UCSD-AML1 (cell line): ENCODE measurements at regions not wholly inside any gene's neighbourhood (a gene's known extent, or its start where the extent isn't known, plus 50 kb on each side); places are given as distances from the start of the nearest gene placed in this dataset.
"Not testable (repeated sequence)": the region's sequence is repeated elsewhere in the genome, so short reads cannot be mapped to it uniquely, and the experiment has no call there.

Experiments
- DNase-seq: peaks from one replicate; lab custom pipeline; 2025; ENCODE audit not compliant: unreplicated experiment; lab: John Stamatoyannopoulos, UW

- not testable (repeated sequence) for DNase-seq
Observed at GRCh38 chr4:3596957-3597733, 64.9 kb upstream of the LRPAP1 start.

GRCh38 chr4:3595627-3596291, 63.5 kb upstream of the LRPAP1 start:
- not testable (repeated sequence) for DNase-seq

- DNase-seq: not testable (repeated sequence)
Observed at GRCh38 chr4:3594751-3595150, 62.5 kb upstream of the LRPAP1 start.

GRCh38 chr4:3589946-3590924, 58.0 kb upstream of the LRPAP1 start:
- DNase-seq: not testable (repeated sequence)

- DNase-seq: not testable (repeated sequence)
Observed at GRCh38 chr4:3589379-3589778, 57.2 kb upstream of the LRPAP1 start.

GRCh38 chr4:3588517-3589194, 56.4 kb upstream of the LRPAP1 start:
- DNase-seq: not testable (repeated sequence)

- DNase-seq: not testable (repeated sequence)
Observed at GRCh38 chr4:3586596-3586995, 54.4 kb upstream of the LRPAP1 start.

- DNase-seq: peak; percentile 49
Observed at GRCh38 chr4:3585567-3585966, 53.3 kb upstream of the LRPAP1 start.

- no peak for DNase-seq
Observed at GRCh38 chr4:3582091-3582475, 49.9 kb upstream of the LRPAP1 start.
